ENCODE measurements at regions not wholly inside any gene's neighbourhood (a gene's known extent, or its start where the extent isn't known, plus 50 kb on each side); places are given as distances from the start of the nearest gene placed in this dataset.

DNA sequence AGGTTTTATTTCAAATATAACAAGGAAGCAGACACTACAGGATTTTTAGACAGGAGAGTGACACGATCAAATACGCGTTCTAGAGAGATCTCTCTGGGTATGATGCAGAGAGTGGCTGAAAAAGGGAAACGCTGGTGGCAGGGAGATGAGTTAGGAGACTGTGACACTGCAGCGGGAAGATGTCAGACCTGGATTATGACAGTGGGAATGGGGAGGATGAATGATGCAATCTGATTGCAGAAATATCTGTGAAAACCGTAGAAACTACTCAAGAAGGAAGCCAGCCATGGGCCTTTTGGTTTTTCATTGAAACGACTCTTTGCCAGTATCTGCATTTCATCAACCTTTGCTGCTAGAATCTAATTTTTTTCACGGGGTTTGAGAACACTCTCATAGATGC lies 157.9 kb downstream of the FAM43A start:
- intact Hi-C loops (cut with micrococcal nuclease; ENCODE audit: unreplicated experiment) (no loop called here), in situ Hi-C loops (cut with HindIII; ENCODE audit: low pct_unique_long_range_greater_than_20kb, low sequenced_read_pairs) (no loop called here)
- POLR2A ChIA-PET: no interaction called here
- no peaks in the 10 kb centered on the region for H3K36me3 ChIP-seq (ENCODE audit: control insufficient read depth, insufficient read depth, low read length)
- CTCF ChIA-PET: interaction anchor here (0.6 kb wide), 1 partner anchor 22 kb away, joined by 4 read pairs; no protein-coding TSS in a partner anchor
- BruUV-seq (replicated peaks): no TSS peak
- ATAC-seq (no peak), DNase-seq (ENCODE audit: low read depth, low spot score) (no peak)
- no peaks in the 10 kb centered on the region for H3K9me3 ChIP-seq (ENCODE audit: control insufficient read depth, insufficient read depth, low read depth, low read length)
- H3K27ac ChIP-seq (ENCODE audit: low read length): no peak overlapping the region
- TF ChIP-seq POLR2AphosphoS5 (IDR thresholded peaks at IDR 0.05; ENCODE audit: low read depth, low read length) (no peak), TCF7L2 (IDR thresholded peaks at IDR 0.05; ENCODE audit: low read depth, low read length) (no peak), SIN3A (IDR thresholded peaks at IDR 0.05; ENCODE audit: borderline replicate concordance, insufficient read depth, low read depth, low read length) (no peak)
- TF ChIP-seq, protein P1, sequence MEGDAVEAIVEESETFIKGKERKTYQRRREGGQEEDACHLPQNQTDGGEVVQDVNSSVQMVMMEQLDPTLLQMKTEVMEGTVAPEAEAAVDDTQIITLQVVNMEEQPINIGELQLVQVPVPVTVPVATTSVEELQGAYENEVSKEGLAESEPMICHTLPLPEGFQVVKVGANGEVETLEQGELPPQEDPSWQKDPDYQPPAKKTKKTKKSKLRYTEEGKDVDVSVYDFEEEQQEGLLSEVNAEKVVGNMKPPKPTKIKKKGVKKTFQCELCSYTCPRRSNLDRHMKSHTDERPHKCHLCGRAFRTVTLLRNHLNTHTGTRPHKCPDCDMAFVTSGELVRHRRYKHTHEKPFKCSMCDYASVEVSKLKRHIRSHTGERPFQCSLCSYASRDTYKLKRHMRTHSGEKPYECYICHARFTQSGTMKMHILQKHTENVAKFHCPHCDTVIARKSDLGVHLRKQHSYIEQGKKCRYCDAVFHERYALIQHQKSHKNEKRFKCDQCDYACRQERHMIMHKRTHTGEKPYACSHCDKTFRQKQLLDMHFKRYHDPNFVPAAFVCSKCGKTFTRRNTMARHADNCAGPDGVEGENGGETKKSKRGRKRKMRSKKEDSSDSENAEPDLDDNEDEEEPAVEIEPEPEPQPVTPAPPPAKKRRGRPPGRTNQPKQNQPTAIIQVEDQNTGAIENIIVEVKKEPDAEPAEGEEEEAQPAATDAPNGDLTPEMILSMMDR (IDR thresholded peaks at IDR 0.05): no peak
- TF ChIP-seq, protein P2, sequence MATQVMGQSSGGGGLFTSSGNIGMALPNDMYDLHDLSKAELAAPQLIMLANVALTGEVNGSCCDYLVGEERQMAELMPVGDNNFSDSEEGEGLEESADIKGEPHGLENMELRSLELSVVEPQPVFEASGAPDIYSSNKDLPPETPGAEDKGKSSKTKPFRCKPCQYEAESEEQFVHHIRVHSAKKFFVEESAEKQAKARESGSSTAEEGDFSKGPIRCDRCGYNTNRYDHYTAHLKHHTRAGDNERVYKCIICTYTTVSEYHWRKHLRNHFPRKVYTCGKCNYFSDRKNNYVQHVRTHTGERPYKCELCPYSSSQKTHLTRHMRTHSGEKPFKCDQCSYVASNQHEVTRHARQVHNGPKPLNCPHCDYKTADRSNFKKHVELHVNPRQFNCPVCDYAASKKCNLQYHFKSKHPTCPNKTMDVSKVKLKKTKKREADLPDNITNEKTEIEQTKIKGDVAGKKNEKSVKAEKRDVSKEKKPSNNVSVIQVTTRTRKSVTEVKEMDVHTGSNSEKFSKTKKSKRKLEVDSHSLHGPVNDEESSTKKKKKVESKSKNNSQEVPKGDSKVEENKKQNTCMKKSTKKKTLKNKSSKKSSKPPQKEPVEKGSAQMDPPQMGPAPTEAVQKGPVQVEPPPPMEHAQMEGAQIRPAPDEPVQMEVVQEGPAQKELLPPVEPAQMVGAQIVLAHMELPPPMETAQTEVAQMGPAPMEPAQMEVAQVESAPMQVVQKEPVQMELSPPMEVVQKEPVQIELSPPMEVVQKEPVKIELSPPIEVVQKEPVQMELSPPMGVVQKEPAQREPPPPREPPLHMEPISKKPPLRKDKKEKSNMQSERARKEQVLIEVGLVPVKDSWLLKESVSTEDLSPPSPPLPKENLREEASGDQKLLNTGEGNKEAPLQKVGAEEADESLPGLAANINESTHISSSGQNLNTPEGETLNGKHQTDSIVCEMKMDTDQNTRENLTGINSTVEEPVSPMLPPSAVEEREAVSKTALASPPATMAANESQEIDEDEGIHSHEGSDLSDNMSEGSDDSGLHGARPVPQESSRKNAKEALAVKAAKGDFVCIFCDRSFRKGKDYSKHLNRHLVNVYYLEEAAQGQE (IDR thresholded peaks at IDR 0.05; ENCODE audit: insufficient read depth in 1 of 2, low read depth in 2 of 2, low read length in 1 of 2): no peak
- H3K27me3 ChIP-seq (ENCODE audit: control insufficient read depth, insufficient read depth, low read length): no peaks in the 10 kb centered on the region
- no peak overlapping the region for H3K4me3 ChIP-seq (ENCODE audit: low read depth in 2 of 2, low read length in 2 of 2)
- H3K4me1 ChIP-seq (ENCODE audit: control insufficient read depth, insufficient read depth, low read length): no peaks in the 10 kb centered on the region

DNA sequence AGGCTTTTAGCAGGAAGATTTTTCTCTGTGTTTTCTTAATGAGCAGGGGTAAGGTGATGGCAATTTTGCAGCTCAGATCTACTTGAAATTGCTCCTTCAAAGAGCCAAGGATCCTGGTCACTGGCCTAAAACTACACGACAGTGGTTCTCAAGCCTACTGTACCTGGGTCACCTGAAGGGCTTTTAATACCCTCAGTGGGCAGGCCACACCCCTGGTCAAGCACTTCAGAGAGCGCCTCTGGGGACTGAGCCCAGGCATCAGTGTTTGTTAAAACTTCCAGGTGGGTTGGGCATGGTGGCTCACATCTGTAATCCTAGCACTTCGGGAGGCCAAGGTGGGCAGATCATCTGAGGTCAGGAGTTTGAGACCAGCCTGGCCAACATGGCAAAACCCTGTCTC lies 158.4 kb downstream of the FAM43A start:
- CTCF ChIA-PET: interaction anchor here (0.6 kb wide), 1 partner anchor 22 kb away, joined by 4 read pairs; no protein-coding TSS in a partner anchor
- Histone ChIP-seq H3K4me3 (ENCODE audit: low read depth in 2 of 2, low read length in 2 of 2) (no peak overlapping the region), H3K9me3 (ENCODE audit: control insufficient read depth, insufficient read depth, low read depth, low read length) (no peaks in the 10 kb centered on the region), H3K36me3 (ENCODE audit: control insufficient read depth, insufficient read depth, low read length) (no peaks in the 10 kb centered on the region), H3K27ac (ENCODE audit: low read length) (no peak overlapping the region), H3K27me3 (ENCODE audit: control insufficient read depth, insufficient read depth, low read length) (no peaks in the 10 kb centered on the region), H3K4me1 (ENCODE audit: control insufficient read depth, insufficient read depth, low read length) (no peaks in the 10 kb centered on the region)
- TF ChIP-seq TCF7L2 (IDR thresholded peaks at IDR 0.05; ENCODE audit: low read depth, low read length) (no peak), SIN3A (IDR thresholded peaks at IDR 0.05; ENCODE audit: borderline replicate concordance, insufficient read depth, low read depth, low read length) (no peak), POLR2AphosphoS5 (IDR thresholded peaks at IDR 0.05; ENCODE audit: low read depth, low read length) (no peak)
- TF ChIP-seq, protein P2 (IDR thresholded peaks at IDR 0.05; ENCODE audit: insufficient read depth in 1 of 2, low read depth in 2 of 2, low read length in 1 of 2): no peak
- TF ChIP-seq, protein P1 (IDR thresholded peaks at IDR 0.05): no peak
- no TSS peak for BruUV-seq (replicated peaks)
- ATAC-seq (no peak), DNase-seq (ENCODE audit: low read depth, low spot score) (no peak)
- intact Hi-C loops (cut with micrococcal nuclease; ENCODE audit: unreplicated experiment) (no loop called here), in situ Hi-C loops (cut with HindIII; ENCODE audit: low pct_unique_long_range_greater_than_20kb, low sequenced_read_pairs) (no loop called here)
- POLR2A ChIA-PET: no interaction called here

All from Panc1 (cell line).